ENCODE measurements at regions not wholly inside any gene's neighbourhood (a gene's known extent, or its start where the extent isn't known, plus 50 kb on each side); places are given as distances from the start of the nearest gene placed in this dataset.

DNA sequence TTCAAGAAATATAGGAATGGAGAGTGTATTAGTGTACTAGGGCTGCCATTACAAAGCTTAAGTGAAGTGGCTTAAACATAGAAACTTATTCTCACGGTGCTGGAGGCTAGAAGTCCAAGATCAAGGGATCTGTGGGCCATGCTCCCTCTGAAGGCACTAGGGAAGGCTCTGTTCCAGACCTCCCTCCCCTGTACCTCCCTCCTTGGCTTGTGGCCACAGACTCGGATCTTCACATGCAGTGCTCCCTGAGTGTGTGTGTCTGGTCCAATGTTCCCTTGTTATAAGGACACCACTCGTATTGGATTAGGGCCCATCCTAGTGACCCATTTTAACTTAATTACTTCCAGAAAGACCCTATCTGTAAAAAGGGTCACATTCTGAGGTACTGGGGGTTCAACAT lies 225.6 kb downstream of the VRK1 start:
- DNase-seq (no peak), ATAC-seq (ENCODE audit: low read depth) (no peak)
- no peaks in the 10 kb centered on the region for H3K36me3 ChIP-seq (ENCODE audit: control insufficient read depth, insufficient read depth, low read length)
- no peak overlapping the region for H2BK20ac ChIP-seq (ENCODE audit: low read depth, low read length)
- H4K5ac ChIP-seq (ENCODE audit: low read depth, low read length) = no peak overlapping the region
- H2AFZ ChIP-seq (replicated peaks; ENCODE audit: low read length, poor library complexity) = no peak overlapping the region
- no CpG with 5 or more reads among the region's 3 CpGs for WGBS, 2 experiments (ENCODE audit: extremely low coverage in 2 of 2, insufficient read length in 1 of 2)
- dilution Hi-C loops (cut with HindIII; ENCODE audit: low sequenced_read_pairs, unreplicated experiment) = no loop called here
- H3K4me1 ChIP-seq (ENCODE audit: control insufficient read depth, insufficient read depth, low read length) = no peaks in the 10 kb centered on the region
- no peak overlapping the region for H3K4me3 ChIP-seq (ENCODE audit: insufficient read depth, low read depth, low read length)
- no peak overlapping the region for H3K14ac ChIP-seq (replicated peaks; ENCODE audit: low read depth, low read length)
- H3K27ac ChIP-seq (ENCODE audit: insufficient read depth, low read length) = no peak overlapping the region
- TF ChIP-seq RCOR1 (IDR thresholded peaks at IDR 0.05; ENCODE audit: insufficient replicate concordance, low read length) (no peak), POLR2A (IDR thresholded peaks at IDR 0.05; ENCODE audit: low read depth, low read length) (no peak), FOS (IDR thresholded peaks at IDR 0.05; ENCODE audit: low read depth, low read length) (no peak), MXI1 (IDR thresholded peaks at IDR 0.05; ENCODE audit: borderline replicate concordance, low read depth, low read length) (no peak), SMC3 (IDR thresholded peaks at IDR 0.05; ENCODE audit: low read depth, low read length) (no peak), RFX5 (IDR thresholded peaks at IDR 0.05; ENCODE audit: low read depth, low read length) (no peak), MAFK (IDR thresholded peaks at IDR 0.05; ENCODE audit: low read depth, low read length) (no peak), RAD21 (IDR thresholded peaks at IDR 0.05; ENCODE audit: low read length) (no peak), CEBPB (IDR thresholded peaks at IDR 0.05; ENCODE audit: low read depth, low read length) (no peak), NFE2L2 (IDR thresholded peaks at IDR 0.05; ENCODE audit: low read depth, low read length) (no peak), BHLHE40 (IDR thresholded peaks at IDR 0.05; ENCODE audit: low read depth, low read length) (no peak), CHD1 (IDR thresholded peaks at IDR 0.05; ENCODE audit: low read depth, low read length) (no peak), MAZ (IDR thresholded peaks at IDR 0.05; ENCODE audit: borderline replicate concordance, low read depth, low read length) (no peak)
- TF ChIP-seq, protein P1, sequence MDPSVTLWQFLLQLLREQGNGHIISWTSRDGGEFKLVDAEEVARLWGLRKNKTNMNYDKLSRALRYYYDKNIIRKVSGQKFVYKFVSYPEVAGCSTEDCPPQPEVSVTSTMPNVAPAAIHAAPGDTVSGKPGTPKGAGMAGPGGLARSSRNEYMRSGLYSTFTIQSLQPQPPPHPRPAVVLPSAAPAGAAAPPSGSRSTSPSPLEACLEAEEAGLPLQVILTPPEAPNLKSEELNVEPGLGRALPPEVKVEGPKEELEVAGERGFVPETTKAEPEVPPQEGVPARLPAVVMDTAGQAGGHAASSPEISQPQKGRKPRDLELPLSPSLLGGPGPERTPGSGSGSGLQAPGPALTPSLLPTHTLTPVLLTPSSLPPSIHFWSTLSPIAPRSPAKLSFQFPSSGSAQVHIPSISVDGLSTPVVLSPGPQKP (IDR thresholded peaks at IDR 0.05; ENCODE audit: borderline replicate concordance, low read depth, low read length) = no peak
- TF ChIP-seq, protein P2, sequence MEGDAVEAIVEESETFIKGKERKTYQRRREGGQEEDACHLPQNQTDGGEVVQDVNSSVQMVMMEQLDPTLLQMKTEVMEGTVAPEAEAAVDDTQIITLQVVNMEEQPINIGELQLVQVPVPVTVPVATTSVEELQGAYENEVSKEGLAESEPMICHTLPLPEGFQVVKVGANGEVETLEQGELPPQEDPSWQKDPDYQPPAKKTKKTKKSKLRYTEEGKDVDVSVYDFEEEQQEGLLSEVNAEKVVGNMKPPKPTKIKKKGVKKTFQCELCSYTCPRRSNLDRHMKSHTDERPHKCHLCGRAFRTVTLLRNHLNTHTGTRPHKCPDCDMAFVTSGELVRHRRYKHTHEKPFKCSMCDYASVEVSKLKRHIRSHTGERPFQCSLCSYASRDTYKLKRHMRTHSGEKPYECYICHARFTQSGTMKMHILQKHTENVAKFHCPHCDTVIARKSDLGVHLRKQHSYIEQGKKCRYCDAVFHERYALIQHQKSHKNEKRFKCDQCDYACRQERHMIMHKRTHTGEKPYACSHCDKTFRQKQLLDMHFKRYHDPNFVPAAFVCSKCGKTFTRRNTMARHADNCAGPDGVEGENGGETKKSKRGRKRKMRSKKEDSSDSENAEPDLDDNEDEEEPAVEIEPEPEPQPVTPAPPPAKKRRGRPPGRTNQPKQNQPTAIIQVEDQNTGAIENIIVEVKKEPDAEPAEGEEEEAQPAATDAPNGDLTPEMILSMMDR (conservative IDR thresholded peaks at IDR 0.05; ENCODE audit: low read depth, low read length) = no peak
- TF ChIP-seq, protein P3, sequence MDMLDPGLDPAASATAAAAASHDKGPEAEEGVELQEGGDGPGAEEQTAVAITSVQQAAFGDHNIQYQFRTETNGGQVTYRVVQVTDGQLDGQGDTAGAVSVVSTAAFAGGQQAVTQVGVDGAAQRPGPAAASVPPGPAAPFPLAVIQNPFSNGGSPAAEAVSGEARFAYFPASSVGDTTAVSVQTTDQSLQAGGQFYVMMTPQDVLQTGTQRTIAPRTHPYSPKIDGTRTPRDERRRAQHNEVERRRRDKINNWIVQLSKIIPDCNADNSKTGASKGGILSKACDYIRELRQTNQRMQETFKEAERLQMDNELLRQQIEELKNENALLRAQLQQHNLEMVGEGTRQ (IDR thresholded peaks at IDR 0.05; ENCODE audit: low read depth, low read length) = no peak
- no peak overlapping the region for H4K91ac ChIP-seq (ENCODE audit: insufficient read depth, low read depth, low read length)
- H4K20me1 ChIP-seq (ENCODE audit: insufficient read depth, low read length) = no peaks in the 10 kb centered on the region
- intact Hi-C loops (cut with micrococcal nuclease) = no loop called here
- H3K4ac ChIP-seq (ENCODE audit: low read depth, low read length) = no peak overlapping the region
- H2AK9ac ChIP-seq (replicated peaks; ENCODE audit: low read depth, low read length, poor library complexity) = no peak overlapping the region
- H3K79me1 ChIP-seq (ENCODE audit: low read depth in 1 of 2, low read length in 2 of 2) = no peaks in the 10 kb centered on the region
- ChIA-PET CTCF (no interaction called here), POLR2A (ENCODE audit: unreplicated experiment) (no interaction called here)
- BruUV-seq (replicated peaks) = no TSS peak
- H3K27me3 ChIP-seq (ENCODE audit: control insufficient read depth, insufficient read depth, low read length) = no peaks in the 10 kb centered on the region
- H2BK5ac ChIP-seq (ENCODE audit: low read depth, low read length, poor library complexity, severe bottlenecking) = no peak overlapping the region
- no peak overlapping the region for H2AK5ac ChIP-seq (ENCODE audit: low read depth, low read length)
- H3K9ac ChIP-seq (ENCODE audit: low read depth, low read length) = no peak overlapping the region
- H3K4me2 ChIP-seq (ENCODE audit: low read depth, low read length) = no peak overlapping the region
- no peak overlapping the region for H3K56ac ChIP-seq (ENCODE audit: extremely low read depth, insufficient read depth, low read length)
- H4K8ac ChIP-seq (ENCODE audit: low read depth in 2 of 2, low read length in 2 of 2) = no peak overlapping the region
- no peak overlapping the region for H3K18ac ChIP-seq (ENCODE audit: low read depth, low read length)
- peaks cover 32% of the 10 kb centered on the region for H3K9me3 ChIP-seq (ENCODE audit: control insufficient read depth, insufficient read depth, low read length)
- H3K9me1 ChIP-seq (ENCODE audit: insufficient read depth, low read length) = no peaks in the 10 kb centered on the region
- no peak overlapping the region for H2BK120ac ChIP-seq (ENCODE audit: low read depth, low read length)
- no peak overlapping the region for H2BK15ac ChIP-seq (ENCODE audit: low read depth, low read length)
- H3K23ac ChIP-seq (ENCODE audit: low read depth, low read length) = no peak overlapping the region
- in situ Hi-C loops (cut with MboI; ENCODE audit: low sequenced_read_pairs) = no loop called here

Data from IMR-90 (cell line).